HepG2 (cell line): ENCODE measurements at regions not wholly inside any gene's neighbourhood (a gene's known extent, or its start where the extent isn't known, plus 50 kb on each side); places are given as distances from the start of the nearest gene placed in this dataset.

Experiments used
- ATAC-seq: fragments of 200-7000 bp; cut with Tn5 transposase; 3 replicates; pipeline ENCODE4 v1.9.1; 2020; ENCODE audit warnings: mild to moderate bottlenecking, moderate library complexity
- BruUV-seq: library from RNA; stranded (reverse); fragments of 400-500 nt; replicated peaks from 2 replicates; lab custom pipeline; 2021; lab: Mats Ljungman, UMichigan
- CTCF ChIA-PET: fragments of 300-600 bp; formaldehyde crosslinking; extraction: SDS; loops from one replicate; lab custom pipeline; 2021; ENCODE audit warnings: low total read pairs, inconsistent platforms, low intra/inter-chr PET ratio; lab: Yijun Ruan, JAX
- POLR2A ChIA-PET: fragments of 350-600 bp; sonication (Branson Sonifier 250); formaldehyde crosslinking; loops from one replicate; lab custom pipeline; 2020; ENCODE audit warnings: antibody characterized with exemption, inconsistent platforms; lab: Yijun Ruan, JAX
- DNase-seq: peaks from one replicate; pipeline ENCODE4 v3.0.0-alpha.2; 2015; ENCODE audit warnings: low spot score
- FAIRE-seq: peaks from 3 replicates; lab custom pipeline; 2011; peaks lifted over from hg19 to GRCh38; lab: Jason Lieb, UNC
- H2AFZ ChIP-seq: one replicate; pipeline ENCODE4 v1.6.1; 2011; ENCODE audit warnings: low read length, inconsistent platforms
- H3K27ac ChIP-seq: fragments of 300-600 bp; 3 replicates; pipeline ENCODE4 v1.8.0; 2011; ENCODE audit warnings: mixed run types, mild to moderate bottlenecking, mixed read lengths, low read length, inconsistent platforms; ENCODE audit not compliant: insufficient read depth; ENCODE audit errors: extremely low read length
- H3K27me3 ChIP-seq, 2 experiments: fragments of 200-600 bp in 1 of 2; 2 replicates in 1 of 2; 3 replicates in 1 of 2; pipeline versions ENCODE4 v1.6.0 to v1.8.0; 2011; ENCODE audit warnings: low read length in 2 of 2, mild to moderate bottlenecking in 2 of 2, moderate library complexity in 2 of 2, inconsistent platforms in 1 of 2; ENCODE audit not compliant: insufficient read depth in 2 of 2, control insufficient read depth in 1 of 2
- H3K36me3 ChIP-seq, 2 experiments: fragments of 200-600 bp in 1 of 2; replicated peaks in 1 of 2; 2 replicates in 1 of 2; 3 replicates in 1 of 2; pipeline versions ENCODE4 v1.5.1 to v1.8.0; 2011; ENCODE audit warnings: low read length in 2 of 2, inconsistent platforms in 1 of 2; ENCODE audit not compliant: insufficient read depth in 2 of 2, control insufficient read depth in 1 of 2
- H3K4me1 ChIP-seq: 2 replicates; pipeline ENCODE4 v1.5.1; 2012; ENCODE audit warnings: low read length, inconsistent platforms; ENCODE audit not compliant: insufficient read depth
- H3K4me2 ChIP-seq: 2 replicates; pipeline ENCODE4 v1.6.0; 2011; ENCODE audit warnings: low read depth, low read length, inconsistent platforms
- H3K4me3 ChIP-seq, 3 experiments: fragments of 200-600 bp in 1 of 3; sonication (generic), shearing (Covaris generic) in 1 of 3; replicated peaks in 1 of 3; 2 replicates each; pipeline ENCODE4 v1.5.1; 2011 to 2016; ENCODE audit warnings: low read length in 3 of 3, inconsistent platforms in 2 of 3, low read depth in 2 of 3, mild to moderate bottlenecking in 2 of 3, control low read depth in 1 of 3, mixed read lengths in 1 of 3; ENCODE audit not compliant: insufficient read depth in 1 of 3
- H3K79me2 ChIP-seq: one replicate; pipeline ENCODE4 v1.6.1; 2011; ENCODE audit warnings: low read length, inconsistent platforms; ENCODE audit not compliant: insufficient read depth
- H3K9ac ChIP-seq: 2 replicates; pipeline ENCODE4 v1.6.0; 2011; ENCODE audit warnings: mild to moderate bottlenecking, low read depth, low read length, inconsistent platforms; ENCODE audit not compliant: insufficient read depth
- H3K9me3 ChIP-seq: 2 replicates; pipeline ENCODE4 v1.5.1; 2012; ENCODE audit warnings: mild to moderate bottlenecking, low read length
- H4K20me1 ChIP-seq: 2 replicates; pipeline ENCODE4 v1.6.0; 2011; ENCODE audit warnings: inconsistent platforms, mild to moderate bottlenecking, low read length, moderate library complexity; ENCODE audit not compliant: insufficient read depth
- GMEB1 ChIP-seq: sonication (generic); formaldehyde crosslinking; IDR thresholded peaks from 2 replicates; pipeline ENCODE4 v1.5.1; 2020; ENCODE audit warnings: missing genetic modification reagents, mild to moderate bottlenecking, borderline replicate concordance
- GPBP1L1 ChIP-seq: sonication (generic); formaldehyde crosslinking; IDR thresholded peaks from 2 replicates; pipeline ENCODE4 v1.5.0; 2020; ENCODE audit warnings: mild to moderate bottlenecking, missing genetic modification reagents
- HNRNPUL1 ChIP-seq: fragments of 200-400 bp; formaldehyde crosslinking; IDR thresholded peaks from 2 replicates; pipeline ENCODE4 v1.6.1; 2017; ENCODE audit warnings: low read depth, mild to moderate bottlenecking, low read length, moderate library complexity
- KDM1A ChIP-seq: IDR thresholded peaks from 2 replicates; pipeline ENCODE4 v1.6.1; 2016; ENCODE audit warnings: missing compliant biosample characterization
- KDM6A ChIP-seq: IDR thresholded peaks from 2 replicates; pipeline ENCODE4 v1.6.1; 2016; ENCODE audit warnings: low read depth
- MEF2D ChIP-seq: sonication (generic); formaldehyde crosslinking; IDR thresholded peaks from 2 replicates; pipeline ENCODE4 v1.5.1; 2020; ENCODE audit warnings: mild to moderate bottlenecking, missing genetic modification reagents
- MLXIP ChIP-seq: sonication (generic); formaldehyde crosslinking; IDR thresholded peaks from 2 replicates; pipeline ENCODE4 v1.9.0; 2021; ENCODE audit warnings: missing genetic modification reagents, borderline replicate concordance
- MTA3 ChIP-seq: sonication (generic); formaldehyde crosslinking; IDR thresholded peaks from 2 replicates; pipeline ENCODE4 v1.4.0; 2020; ENCODE audit warnings: missing genetic modification reagents
- RFX1 ChIP-seq: fragments of 450-650 bp; IDR thresholded peaks from 2 replicates; pipeline ENCODE4 v1.6.1; 2017
- RFX5 ChIP-seq: IDR thresholded peaks from 2 replicates; pipeline ENCODE4 v1.6.1; 2011; ENCODE audit warnings: low read depth, low read length, improper control_type of control experiment
- SOX5 ChIP-seq: IDR thresholded peaks from 2 replicates; pipeline ENCODE4 v1.6.1; 2016; ENCODE audit warnings: borderline replicate concordance
- TSC22D2 ChIP-seq: sonication (generic); formaldehyde crosslinking; IDR thresholded peaks from 2 replicates; pipeline ENCODE4 v1.5.1; 2020; ENCODE audit warnings: missing genetic modification reagents, mild to moderate bottlenecking, borderline replicate concordance
- ZMYM4 ChIP-seq: sonication (generic); formaldehyde crosslinking; IDR thresholded peaks from 2 replicates; pipeline ENCODE4 v1.8.1; 2023; ENCODE audit warnings: mild to moderate bottlenecking, missing genetic modification reagents
- ZNF224 ChIP-seq: sonication (generic); formaldehyde crosslinking; IDR thresholded peaks from 2 replicates; pipeline ENCODE4 v1.5.0; 2020; ENCODE audit warnings: mild to moderate bottlenecking, missing genetic modification reagents
- ZNF451 ChIP-seq: sonication (generic); formaldehyde crosslinking; IDR thresholded peaks from 2 replicates; pipeline ENCODE4 v1.5.0; 2020; ENCODE audit warnings: mild to moderate bottlenecking, missing genetic modification reagents
- ZNF782 ChIP-seq: sonication (generic); formaldehyde crosslinking; IDR thresholded peaks from 2 replicates; pipeline ENCODE4 v1.4.0; 2020; ENCODE audit warnings: missing genetic modification reagents, mild to moderate bottlenecking, borderline replicate concordance
- ZNF891 ChIP-seq: sonication (generic); formaldehyde crosslinking; IDR thresholded peaks from 2 replicates; pipeline ENCODE4 v1.5.0; 2020; ENCODE audit warnings: mild to moderate bottlenecking, missing genetic modification reagents
- WGBS: methylation state at CpG from one replicate; pipeline ENCODE4 v1.1.6; 2017; ENCODE audit warnings: low lambda C conversion rate; 5-methylcytosine and 5-hydroxymethylcytosine counted together
- in situ Hi-C: cut with HindIII; loops from 2 replicates; pipeline ENCODE4 v1.10.0; 2017; ENCODE audit warnings: low pct_unique_long_range_greater_than_20kb; ENCODE audit not compliant: extremely low pct_ligation_motif_present
- intact Hi-C: fragments of 100-400 bp; cut with micrococcal nuclease; formaldehyde crosslinking; loops from one replicate; pipeline ENCODE4 v1.10.0; 2022; ENCODE audit not compliant: unreplicated experiment

- H4K20me1 ChIP-seq: no peaks in the 10 kb centered on the region
- FAIRE-seq (no peak), ATAC-seq (no peak), DNase-seq (no peak)
- no peak overlapping the region for H3K4me2 ChIP-seq
- no peak overlapping the region for H3K9ac ChIP-seq
- CTCF ChIA-PET: no interaction called here
- TF ChIP-seq RFX5 (no peak), ZNF224 (CRISPR knock-in tag) (no peak), RFX1 (no peak), KDM1A (CRISPR knock-in tag) (no peak), TSC22D2 (no peak), GMEB1 (CRISPR knock-in tag) (no peak), MEF2D (CRISPR knock-in tag) (no peak), KDM6A (CRISPR knock-in tag) (no peak), ZMYM4 (no peak), GPBP1L1 (CRISPR knock-in tag) (no peak), MLXIP (no peak), ZNF891 (CRISPR knock-in tag) (no peak), MTA3 (CRISPR knock-in tag) (no peak), HNRNPUL1 (no peak), ZNF782 (CRISPR knock-in tag) (no peak), SOX5 (CRISPR knock-in tag) (no peak), ZNF451 (CRISPR knock-in tag) (no peak)
- H3K27me3 ChIP-seq: no peaks in the 10 kb centered on the region
- POLR2A ChIA-PET: no interaction called here
- H3K9me3 ChIP-seq: peaks cover 5% of the 10 kb centered on the region; the same call in 1 of the 2 replicates
- no peaks in the 10 kb centered on the region for H3K79me2 ChIP-seq
- H3K4me1 ChIP-seq: no peaks in the 10 kb centered on the region
- no peak overlapping the region for H3K27ac ChIP-seq
- H3K4me3 ChIP-seq: no peak overlapping the region
- intact Hi-C loops: no loop called here
- in situ Hi-C loops: no loop called here
- WGBS: 69% methylated on average over 3 of the region's 3 CpGs
- H2AFZ ChIP-seq: no peak overlapping the region
- no TSS peak for BruUV-seq
- no peaks in the 10 kb centered on the region for H3K36me3 ChIP-seq
Observed at GRCh38 chr7:118011652-118012051, 138.4 kb upstream of the CTTNBP2 start.
